CD4-positive, alpha-beta T cell treated with Interleukin-12 subunit alpha and Interleukin-12 subunit beta, for 1 hour (primary cell): ENCODE measurements at regions not wholly inside any gene's neighbourhood (a gene's known extent, or its start where the extent isn't known, plus 50 kb on each side); places are given as distances from the start of the nearest gene placed in this dataset.

Experiments
- DNase-seq: peaks from one replicate; pipeline ENCODE4 v3.0.0-alpha.2; 2020

DNA sequence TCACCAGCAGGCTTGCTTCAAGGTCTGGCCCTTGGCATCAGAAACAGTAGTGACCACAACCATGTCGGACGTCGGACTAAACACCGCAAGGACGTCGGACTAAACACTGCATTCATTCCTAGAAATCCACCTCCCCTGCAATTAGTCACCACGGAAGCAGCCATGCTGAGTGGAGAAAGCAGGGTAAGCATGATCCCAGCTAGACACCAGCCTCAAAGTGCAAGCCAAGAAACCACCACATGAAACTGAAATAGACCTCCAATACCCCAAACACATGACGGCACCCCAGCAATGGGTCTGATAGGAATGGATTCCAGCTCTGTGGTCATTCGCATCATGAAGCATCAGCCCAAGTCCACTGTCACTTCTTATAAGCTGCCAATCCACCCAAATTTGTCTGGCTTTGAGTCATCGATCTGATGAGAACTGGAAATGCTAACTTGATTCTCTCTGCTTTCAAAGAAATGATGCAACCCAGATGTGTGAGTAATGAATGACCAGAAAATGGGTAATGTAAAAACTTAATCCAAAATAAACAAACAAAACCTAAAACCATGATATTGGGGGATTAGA is 348.3 kb upstream of the TMCO5A start:
- no peak for DNase-seq

DNA sequence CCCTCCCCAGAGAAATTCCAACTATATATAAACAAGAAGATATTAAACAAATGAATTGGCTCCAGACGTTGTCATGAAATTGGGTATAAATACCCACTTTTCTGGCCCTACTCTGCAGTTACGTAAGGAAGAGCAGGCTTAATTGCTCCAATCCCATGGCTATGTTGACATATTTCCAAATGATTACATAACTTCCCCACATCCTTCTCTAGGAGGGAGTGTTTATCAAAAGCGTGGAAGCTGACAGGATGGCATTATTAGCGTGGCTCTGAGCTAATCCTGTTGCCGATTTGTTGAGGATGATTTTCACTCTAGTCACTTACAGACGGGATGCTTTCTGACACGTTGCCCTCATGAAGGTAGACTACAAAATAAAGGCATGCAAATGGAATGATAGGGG is 347.5 kb upstream of the TMCO5A start:
- DNase-seq, result no peak

DNA sequence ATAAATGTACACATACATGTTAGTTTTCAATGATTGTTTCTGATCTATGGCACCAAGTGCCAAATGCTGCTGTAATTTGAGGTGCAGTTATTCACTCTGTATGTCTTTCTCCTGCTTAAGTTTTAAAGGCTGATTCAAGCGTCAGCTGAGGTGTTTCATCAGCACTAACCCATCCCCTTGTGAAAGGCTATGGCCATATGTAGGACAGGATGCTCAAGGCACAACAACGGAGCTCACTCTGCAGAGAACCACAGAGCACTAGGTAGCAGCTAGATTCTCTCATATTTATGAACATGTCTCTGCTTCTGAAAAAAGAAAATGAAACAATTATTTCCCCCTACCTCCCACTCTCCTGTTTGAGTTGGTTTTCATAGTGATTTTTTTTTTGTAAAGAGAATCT is 340.0 kb upstream of the TMCO5A start:
- DNase-seq, result no peak

DNA sequence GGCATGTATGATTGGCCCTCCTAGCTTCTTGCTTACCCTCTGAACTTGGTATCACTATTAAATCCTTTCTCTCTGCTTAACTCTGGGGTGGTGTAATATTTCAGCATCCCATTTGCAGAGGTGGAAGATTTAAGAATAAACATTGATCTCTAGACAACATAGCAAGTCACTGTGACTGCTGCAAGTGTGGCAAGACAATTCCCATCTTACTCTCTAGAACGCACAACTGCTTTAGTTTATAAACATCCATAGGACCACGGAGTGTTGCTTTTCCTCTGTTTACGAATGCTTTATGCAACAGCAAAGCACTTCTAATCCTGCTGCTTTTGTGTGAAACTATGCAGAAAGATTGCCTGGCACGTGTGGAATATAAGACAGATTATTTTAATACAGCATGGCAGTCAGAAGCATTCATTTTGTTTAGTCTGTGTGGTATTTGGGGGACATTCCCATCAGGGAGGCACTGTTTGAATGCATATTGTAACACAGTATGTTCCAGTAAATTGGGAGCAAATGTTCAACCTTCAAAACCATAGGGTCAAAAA is 338.9 kb upstream of the TMCO5A start:
- no peak for DNase-seq

DNA sequence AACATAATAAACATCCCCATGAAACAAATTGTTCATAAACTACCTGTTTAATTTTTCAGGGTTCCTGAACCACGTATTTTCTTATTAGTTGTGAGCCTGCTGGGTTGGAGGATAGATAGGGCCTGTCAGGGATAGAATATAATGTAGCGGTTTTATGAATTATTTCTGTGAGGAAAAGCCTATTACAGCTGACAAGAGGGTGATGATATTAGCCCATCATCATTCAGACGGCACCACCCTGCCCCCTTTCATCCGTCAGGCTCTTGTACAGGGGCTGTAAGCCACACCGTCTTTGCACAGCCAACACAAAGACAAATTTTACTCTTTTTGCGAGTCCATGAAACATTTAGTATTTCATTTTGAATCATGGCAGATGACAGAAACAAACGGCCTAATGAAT is 335.3 kb upstream of the TMCO5A start:
- DNase-seq, result no peak

DNA sequence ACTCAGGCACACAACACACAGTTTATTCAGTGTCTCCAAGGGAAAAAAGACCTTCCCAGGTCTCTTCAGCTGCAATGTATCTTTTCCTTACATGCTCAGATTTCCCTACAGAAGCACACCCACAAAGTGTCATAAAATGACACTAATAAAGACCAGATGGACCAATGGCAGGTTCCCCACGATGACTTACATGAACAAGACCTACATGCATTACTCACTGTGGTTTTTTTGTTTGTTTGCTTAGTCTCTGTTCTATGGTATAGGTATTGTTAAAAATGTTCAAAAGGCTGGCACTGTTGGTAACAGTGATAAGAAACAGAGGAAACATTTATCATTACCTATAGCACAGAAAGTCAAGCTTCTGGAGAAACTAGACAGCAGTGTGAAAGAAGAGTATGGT is 318.2 kb upstream of the TMCO5A start:
- DNase-seq, result no peak

DNA sequence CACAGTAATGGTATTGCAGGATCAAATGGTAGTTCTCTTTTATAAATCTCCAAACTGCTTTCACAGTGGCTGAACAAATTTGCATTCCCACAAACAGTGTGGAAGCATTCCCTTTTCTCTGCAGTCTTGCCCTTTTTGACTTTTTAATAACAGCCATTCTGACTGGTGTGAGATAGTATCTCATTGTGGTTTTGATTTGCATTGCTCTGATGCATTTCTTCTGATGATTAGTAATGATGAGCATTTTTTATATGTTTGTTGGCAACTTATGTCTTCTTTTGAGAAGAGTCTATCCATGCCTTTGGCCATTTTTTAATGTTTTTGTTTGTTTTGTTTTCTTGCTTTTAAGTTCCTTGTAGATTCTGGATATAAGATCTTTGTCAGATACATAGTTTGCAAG is 316.1 kb upstream of the TMCO5A start:
- no peak for DNase-seq

DNA sequence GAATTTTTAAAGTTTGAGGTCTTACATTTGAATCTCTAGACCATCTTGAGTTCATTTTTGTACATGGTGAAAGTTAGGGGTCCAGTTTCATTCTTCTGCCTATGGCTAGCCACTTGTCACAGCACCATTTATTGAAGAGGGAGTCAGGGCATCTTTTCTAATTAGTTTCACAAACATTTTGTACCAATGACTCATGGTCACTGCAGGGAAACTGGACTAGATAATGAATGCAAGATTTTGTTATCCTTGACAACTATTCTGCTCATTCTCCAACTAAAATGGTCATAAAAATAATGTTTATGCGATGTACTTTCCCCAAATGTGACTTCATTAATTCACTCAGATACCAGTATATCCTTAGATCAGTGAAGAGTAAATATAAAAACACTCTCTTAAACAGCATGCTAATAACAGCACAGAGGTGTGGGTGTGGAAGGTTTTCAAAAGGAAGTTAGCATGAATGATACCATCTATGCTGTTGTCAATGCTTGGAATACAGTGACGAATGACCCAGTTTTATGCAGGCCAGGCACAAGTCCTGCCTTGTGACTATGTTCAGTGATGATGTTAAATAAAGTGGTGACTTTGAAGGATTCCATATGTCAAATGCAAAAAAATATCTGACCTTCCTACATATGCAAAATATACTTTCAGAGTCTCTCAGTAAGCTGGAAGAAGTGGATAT is 314.9 kb upstream of the TMCO5A start:
- DNase-seq, result no peak

DNA sequence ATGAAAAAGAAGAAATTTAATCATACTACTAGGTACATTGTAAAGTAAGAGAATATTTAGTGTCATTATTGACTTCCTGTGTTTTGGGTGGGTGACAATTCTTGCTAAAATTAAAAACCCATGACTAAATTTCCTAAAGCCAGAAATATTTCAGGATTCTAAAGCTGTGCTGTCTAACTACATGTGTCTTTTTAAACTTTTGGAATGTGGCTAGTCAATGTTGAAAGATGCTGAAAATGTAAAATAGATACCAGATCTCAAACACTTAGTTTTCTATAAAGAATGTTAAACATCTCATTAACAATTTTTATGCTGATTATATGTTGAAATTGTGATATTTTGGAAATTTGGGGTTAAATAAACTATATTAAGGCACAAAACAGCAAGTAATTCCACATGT is 308.9 kb upstream of the TMCO5A start:
- DNase-seq, result no peak

DNA sequence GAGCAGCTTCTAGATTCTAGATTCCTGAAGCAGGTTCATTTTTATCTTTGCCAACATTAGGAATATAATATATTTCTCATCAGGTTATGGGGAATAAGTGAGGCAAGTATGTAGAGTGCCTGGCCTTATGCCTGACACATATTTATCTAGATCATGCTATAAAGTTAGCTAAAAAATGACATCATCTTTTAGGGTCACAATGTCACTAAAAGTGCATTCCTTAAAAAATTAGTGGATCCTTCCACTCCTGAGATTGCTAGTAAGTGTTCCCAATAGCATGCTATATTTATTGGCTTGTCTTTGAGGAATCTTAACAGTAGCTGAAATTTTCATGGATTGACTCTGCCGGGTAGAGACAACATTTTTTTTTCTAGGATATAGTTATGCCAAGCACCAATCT is 305.9 kb upstream of the TMCO5A start:
- no peak for DNase-seq

DNA sequence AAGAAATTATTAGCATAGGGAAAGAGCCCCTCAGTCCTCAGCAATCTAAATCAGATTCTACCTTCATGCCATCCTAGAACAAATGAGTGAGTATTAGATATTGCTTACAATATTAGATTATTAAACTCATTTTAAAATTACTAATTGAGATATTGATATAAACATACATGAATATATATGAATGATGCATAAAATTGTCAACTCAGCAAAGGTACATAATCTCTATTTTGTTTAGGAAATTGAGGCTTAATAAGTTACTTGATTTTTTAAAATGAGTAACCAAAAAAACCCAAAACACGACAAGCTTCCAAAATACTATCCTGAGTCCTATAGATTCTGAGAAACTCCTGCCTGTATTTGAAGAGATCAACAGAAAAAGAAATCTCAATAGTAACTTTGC is 297.7 kb upstream of the TMCO5A start:
- no peak for DNase-seq

DNA sequence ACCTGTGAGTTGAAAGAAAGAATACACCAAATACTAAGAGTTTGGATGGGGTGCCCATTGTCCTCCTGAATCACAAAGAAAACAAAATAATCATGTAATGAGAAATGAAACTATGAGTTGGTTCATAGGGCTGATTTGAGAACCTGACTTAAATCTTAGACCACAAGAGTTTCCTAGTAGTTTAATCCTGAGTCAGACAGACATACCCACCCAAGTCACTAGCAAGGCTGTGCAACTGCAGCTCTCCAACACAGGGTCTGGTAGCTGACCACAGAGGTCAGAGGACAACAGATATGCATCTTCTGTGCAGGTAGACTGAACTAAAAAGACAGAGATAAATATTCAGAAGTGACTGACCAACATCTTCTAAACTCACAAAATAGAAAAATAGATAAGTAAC is 296.3 kb upstream of the TMCO5A start:
- no peak for DNase-seq

DNA sequence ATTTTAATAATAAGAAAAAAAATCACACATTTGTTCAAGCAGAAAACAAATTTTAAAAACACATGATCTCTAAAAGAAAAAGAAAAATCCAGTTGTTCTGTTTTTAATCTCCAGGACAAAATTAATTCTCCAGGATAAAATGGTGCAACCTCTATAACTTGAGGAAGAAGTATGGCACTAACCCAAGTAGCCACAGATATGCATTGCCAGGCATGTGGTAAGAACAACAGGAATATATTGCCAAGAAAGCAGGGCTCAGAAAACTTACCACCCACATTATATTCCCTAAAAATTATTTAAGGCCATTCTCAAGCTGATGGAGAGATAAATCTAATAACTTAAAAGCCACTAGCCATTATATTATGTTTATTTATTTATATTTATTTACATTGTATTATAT is 295.7 kb upstream of the TMCO5A start:
- DNase-seq, result no peak

DNA sequence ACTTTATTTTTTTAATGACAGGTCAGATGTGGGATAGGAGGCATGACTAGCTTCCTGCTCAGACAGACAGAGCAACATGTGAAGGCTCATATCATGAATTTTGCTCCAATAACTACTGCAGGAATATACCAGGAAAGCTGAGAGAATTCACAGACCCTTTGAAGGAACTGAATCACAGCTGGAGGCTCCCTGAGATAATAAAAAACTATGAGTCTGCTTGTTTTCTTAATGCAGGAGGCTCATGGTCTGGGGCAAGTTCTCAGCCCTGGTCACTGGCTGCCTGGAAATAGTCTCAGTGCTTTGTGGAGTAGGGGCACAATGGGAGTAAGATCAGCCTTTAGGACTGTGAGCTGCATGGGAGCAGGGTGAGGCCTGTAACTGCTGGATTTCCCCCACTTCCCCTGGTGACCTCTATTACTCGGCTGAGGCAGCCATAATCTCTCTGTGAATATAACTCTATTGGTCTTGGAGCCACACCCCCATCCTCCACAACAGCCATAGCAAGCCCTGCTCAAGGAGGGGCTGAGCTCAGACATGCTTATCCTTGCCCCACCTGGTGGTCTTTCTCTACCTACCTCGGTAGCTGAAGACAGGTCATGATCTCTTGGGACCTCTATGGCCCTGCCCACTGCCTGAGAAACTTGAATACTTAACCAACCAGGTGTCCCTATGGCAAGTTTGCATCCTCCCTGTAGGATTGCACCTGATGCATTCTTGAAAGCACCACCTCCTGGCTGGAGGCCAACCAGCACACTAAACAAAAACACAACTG is 281.6 kb upstream of the TMCO5A start:
- DNase-seq, result no peak

DNA sequence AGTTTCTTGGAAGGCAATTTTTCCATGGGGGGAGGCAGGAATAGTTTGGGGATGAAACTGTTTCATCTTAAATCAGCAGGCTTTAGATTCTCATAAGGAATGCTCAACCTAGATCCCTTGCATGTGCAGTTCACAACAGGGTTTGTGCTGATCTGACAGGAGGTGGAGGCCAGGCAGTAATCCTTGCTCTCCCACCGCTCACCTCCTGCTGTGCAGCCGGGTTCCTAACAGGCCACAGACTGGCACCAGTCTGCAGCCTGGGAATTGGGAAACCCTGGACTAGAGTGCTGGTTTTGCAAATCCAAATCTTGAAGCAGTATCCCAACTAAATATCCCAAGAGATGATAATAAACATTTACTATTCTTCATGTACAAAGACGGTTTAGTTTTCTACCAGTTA is 256.3 kb upstream of the TMCO5A start:
- no peak for DNase-seq

DNA sequence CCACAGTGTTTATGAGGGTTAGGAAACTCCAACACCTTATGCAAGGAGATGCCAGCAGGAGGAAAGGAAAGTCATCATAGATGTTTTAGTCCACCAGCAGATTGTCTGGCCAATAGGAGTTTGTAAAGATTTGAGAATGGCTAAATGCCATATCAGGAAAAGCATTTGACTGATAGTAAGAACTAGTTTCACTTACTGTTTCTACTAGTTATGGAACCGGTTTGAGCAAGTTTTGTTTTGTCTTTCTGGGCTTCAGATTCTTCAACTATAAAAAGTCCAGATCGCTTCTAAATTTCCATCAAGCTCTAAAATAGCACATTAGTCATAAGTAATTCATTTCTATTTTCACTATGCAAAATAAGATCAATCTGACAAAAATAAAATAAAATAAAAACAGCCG is 254.8 kb upstream of the TMCO5A start:
- no peak for DNase-seq

DNA sequence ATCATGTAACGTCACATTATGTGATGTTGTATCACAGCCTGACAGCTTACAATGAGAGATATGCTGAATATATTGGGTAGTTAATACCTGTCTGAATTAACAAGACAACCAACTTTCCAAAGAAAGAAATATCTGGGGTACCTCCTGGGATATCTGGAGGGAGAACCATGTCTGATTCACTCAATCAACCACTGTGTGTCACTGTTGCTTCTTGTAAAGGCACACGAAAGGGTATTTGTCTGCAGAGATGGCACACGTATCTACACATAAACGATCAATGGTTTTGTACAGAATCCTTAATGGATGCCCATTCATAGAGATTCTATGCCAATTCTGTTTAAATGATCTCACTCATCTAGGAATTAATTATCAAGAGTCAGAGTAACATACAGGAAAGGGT is 252.1 kb upstream of the TMCO5A start:
- DNase-seq, result no peak

DNA sequence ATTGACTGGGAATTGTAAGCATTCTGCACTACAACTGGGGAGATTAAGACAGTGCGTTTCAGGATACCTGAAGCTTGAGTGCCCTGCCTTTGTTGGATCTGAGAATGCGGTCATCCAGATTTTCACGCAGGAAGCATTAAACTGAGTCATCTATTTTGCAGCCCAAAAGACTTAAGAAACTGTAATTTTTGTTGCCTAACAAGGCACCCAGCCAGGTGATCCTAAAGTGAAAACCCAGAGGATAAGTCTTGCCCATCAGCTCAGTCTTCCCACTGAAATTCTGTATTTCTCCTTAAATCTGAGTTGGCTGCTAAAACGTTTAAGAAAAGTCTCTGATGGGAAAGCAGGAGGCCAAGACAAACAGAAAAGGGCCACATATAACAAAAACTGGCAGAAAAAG is 242.5 kb upstream of the TMCO5A start:
- no peak for DNase-seq

DNA sequence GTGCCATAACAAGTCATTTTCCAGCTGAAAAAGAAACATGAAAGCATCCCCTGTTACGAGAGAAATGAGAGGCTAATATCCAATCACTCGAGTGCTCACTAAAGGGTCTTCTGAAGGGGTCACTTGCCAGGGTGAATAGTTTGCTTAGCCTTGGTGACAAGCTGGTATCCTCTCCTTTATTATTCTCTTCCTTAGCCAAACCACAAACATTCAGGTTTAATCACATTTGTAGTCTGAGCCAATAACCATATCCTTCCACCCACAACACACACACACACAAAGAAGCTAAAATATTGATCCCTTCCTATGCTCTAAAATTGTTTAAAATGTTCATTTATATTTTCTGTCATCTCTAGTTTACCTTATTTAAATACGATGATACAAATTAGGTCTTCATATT is 240.5 kb upstream of the TMCO5A start:
- no peak for DNase-seq

DNA sequence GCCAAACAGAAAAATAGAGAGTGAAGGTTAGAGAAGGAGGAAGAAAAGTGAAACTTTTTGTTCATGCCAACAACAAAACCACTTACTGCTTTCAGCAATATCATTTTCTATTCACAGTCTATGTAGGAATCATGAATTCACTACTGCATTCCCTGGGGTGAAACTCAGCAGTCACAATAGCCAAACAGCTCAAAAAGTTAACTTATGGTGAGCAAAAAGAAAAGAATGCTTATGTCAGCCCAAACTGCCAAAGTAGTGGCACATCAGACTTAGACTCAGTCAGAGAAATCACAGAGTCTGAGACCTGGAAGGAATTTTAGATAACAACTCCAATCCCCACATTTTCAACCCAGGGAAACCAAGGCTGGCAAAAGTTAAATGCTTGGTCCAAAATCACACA is 238.7 kb upstream of the TMCO5A start:
- DNase-seq, result no peak

DNA sequence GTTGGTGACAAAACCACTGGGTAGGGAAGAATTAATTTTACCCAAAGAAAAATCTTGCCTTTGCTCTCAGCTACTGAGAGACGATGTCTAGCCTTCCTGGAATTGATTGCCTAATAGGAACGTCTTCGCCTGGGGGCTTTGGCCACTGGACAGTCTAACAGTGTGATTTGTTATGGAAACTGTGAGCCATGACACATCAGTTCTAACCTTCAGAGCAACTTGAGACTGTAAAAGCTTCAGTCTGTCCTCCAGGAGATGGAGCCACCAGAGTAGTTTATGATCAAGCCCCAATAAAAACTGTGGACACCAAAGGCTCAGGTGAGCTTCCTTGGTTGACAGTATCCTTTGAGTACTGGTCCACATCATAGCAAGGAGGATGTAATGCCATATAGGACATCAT is 235.8 kb upstream of the TMCO5A start:
- no peak for DNase-seq

DNA sequence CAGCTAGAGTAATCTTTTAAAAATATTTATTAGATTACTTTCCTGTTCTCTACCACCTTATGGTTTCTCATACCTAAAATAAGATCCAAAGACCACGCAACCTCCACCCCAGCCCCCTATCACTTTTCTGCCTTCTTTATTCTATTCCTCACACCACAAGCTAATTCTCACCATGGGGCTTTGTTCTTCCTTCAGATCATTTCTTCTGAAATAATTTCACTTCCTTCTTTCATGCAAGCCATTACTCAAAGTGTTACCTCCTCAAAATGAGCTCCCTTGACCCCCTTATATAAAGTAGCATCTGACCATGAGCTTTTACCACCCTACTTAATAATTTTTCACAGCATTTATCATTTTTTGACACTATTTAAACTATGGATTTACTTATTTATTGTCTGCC is 233.2 kb upstream of the TMCO5A start:
- no peak for DNase-seq

DNA sequence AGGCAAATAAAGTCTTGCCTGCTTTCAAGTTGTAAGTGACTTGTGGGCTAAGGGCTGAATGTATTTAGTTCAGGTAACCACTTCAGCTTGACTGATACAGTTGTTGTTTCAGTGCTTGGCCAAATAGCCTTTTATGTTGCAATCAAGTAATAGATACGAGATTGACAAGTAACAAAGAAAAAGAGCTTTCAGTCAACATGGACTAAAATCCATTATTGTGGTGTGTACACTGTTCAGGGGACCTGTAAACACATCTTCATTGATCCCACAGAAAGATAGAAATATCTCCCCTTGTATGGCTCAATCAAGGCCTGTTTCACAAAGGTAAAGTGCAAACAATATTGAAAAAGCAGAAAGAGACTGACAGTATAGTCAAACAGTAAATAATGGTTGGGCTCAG is 224.8 kb upstream of the TMCO5A start:
- DNase-seq, result no peak

DNA sequence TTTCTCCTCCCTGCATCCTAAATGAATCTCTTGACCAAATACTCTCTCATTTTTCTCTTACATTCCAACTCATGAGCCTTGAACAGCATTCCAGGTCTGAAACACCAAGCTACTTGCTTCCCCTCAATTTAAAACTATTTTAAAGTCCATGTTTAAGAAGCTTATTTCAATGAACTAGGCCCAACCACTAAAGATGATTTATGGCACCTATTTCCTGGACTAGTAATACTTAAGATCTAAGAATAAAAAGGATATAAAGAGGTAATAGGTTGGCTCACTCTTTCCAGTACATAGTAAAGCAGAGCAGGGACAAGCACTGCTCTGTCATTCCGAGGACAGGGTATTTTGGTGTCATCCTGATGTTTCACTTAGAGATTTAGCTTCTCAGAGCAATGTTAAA is 219.3 kb upstream of the TMCO5A start:
- DNase-seq, result no peak
